Kidney (tissue), 13 donors: ENCODE measurements at regions not wholly inside any gene's neighbourhood (a gene's known extent, or its start where the extent isn't known, plus 50 kb on each side); places are given as distances from the start of the nearest gene placed in this dataset.

ENCODE experiments used
- DNase-seq, 5 donors: peaks; one replicate each; pipeline ENCODE4 v3.0.0-alpha.2; 2013 to 2020
- FAIRE-seq: peaks from 2 replicates; lab custom pipeline; 2012; peaks lifted over from hg19 to GRCh38; lab: Jason Lieb, UNC
- H3K27ac ChIP-seq, 2 donors: one replicate each; pipeline ENCODE4 v1.7.0; 2013; ENCODE audit warnings: low read depth in 2 of 2, low read length in 2 of 2, inconsistent platforms in 1 of 2
- H3K27me3 ChIP-seq: one replicate; pipeline ENCODE4 v1.7.1; 2013; ENCODE audit warnings: low read length, inconsistent platforms; ENCODE audit not compliant: control insufficient read depth, insufficient read depth
- H3K36me3 ChIP-seq, 3 donors: one replicate each; pipeline versions ENCODE4 v1.7.0 to v1.7.1; 2013; ENCODE audit warnings: low read length in 3 of 3, control low read depth in 1 of 3, inconsistent platforms in 1 of 3; ENCODE audit not compliant: insufficient read depth in 3 of 3, control insufficient read depth in 2 of 3
- H3K4me1 ChIP-seq, 3 donors: one replicate each; pipeline versions ENCODE4 v1.7.0 to v1.7.1; 2013; ENCODE audit warnings: low read length in 3 of 3, inconsistent platforms in 1 of 3, low read depth in 1 of 3; ENCODE audit not compliant: control insufficient read depth in 2 of 3, insufficient read depth in 2 of 3
- H3K4me3 ChIP-seq, 3 donors: one replicate each; pipeline versions ENCODE4 v1.7.0 to v1.8.1; 2013; ENCODE audit warnings: low read length in 3 of 3, control low read depth in 1 of 3, inconsistent platforms in 1 of 3
- H3K9ac ChIP-seq, 3 donors: one replicate each; pipeline versions ENCODE4 v1.7.0 to v1.7.1; 2013; ENCODE audit warnings: low read length in 3 of 3, control low read depth in 1 of 3, inconsistent platforms in 1 of 3
- H3K9me3 ChIP-seq, 3 donors: one replicate each; pipeline versions ENCODE4 v1.7.0 to v1.7.1; 2013; ENCODE audit warnings: low read length in 3 of 3, control low read depth in 1 of 3, inconsistent platforms in 1 of 3; ENCODE audit not compliant: control insufficient read depth in 2 of 3, insufficient read depth in 1 of 3
- CTCF ChIP-seq: IDR thresholded peaks from 3 replicates; pipeline ENCODE4 v1.5.1; 2012; ENCODE audit warnings: mild to moderate bottlenecking, moderate library complexity, borderline replicate concordance; ENCODE audit not compliant: insufficient read depth; ENCODE audit errors: extremely low read depth
- intact Hi-C: fragments of 100-400 bp; cut with DNase I; formaldehyde crosslinking; loops from one replicate; pipeline ENCODE4 v1.11.1; 2022
- donor health status: control.
- donor health status: control.
- donor health status: control.
- donor health status: control.
- donor health status: control.
- donor health status: DM: yes; HTN: yes; CAD: no.
- donor health status: Normal renal cell carcinoma (clear cell type).

GRCh38 chr14:86091811-86092210 lies 561.9 kb downstream of the FLRT2 start:
- FAIRE-seq: no peak
- DNase-seq: no peak
- H3K27ac ChIP-seq: no peak overlapping the region
- no peak overlapping the region for H3K9ac ChIP-seq
- intact Hi-C loops: no loop called here
- H3K27me3 ChIP-seq: no peaks in the 10 kb centered on the region
- H3K36me3 ChIP-seq: no peaks in the 10 kb centered on the region
- no peaks in the 10 kb centered on the region for H3K4me1 ChIP-seq
- no peaks in the 10 kb centered on the region for H3K9me3 ChIP-seq
- no peak overlapping the region for H3K4me3 ChIP-seq
- TF ChIP-seq CTCF: no peak

GRCh38 chr14:86088156-86088555 lies 558.2 kb downstream of the FLRT2 start:
- Histone ChIP-seq H3K36me3 (no peaks in the 10 kb centered on the region), H3K4me1 (no peaks in the 10 kb centered on the region), H3K4me3 (no peak overlapping the region), H3K9me3 (no peaks in the 10 kb centered on the region), H3K27me3 (no peaks in the 10 kb centered on the region), H3K9ac (no peak overlapping the region), H3K27ac (no peak overlapping the region)
- FAIRE-seq: no peak
- TF ChIP-seq CTCF: no peak
- no peak for DNase-seq
- intact Hi-C loops: no loop called here

- Histone ChIP-seq H3K4me3 (no peak overlapping the region), H3K9ac (no peak overlapping the region), H3K27ac (no peak overlapping the region), H3K4me1 (no peaks in the 10 kb centered on the region), H3K36me3 (no peaks in the 10 kb centered on the region), H3K27me3 (no peaks in the 10 kb centered on the region), H3K9me3 (peaks cover 0 to 1% (median 0%) of the 10 kb centered on the region in 3 donors)
- DNase-seq (no peak), FAIRE-seq (no peak)
- TF ChIP-seq CTCF: no peak
- intact Hi-C loops: no loop called here
Observed at GRCh38 chr14:86087377-86087776, 557.4 kb downstream of the FLRT2 start.

GRCh38 chr14:86086962-86087361 lies 557.0 kb downstream of the FLRT2 start:
- Histone ChIP-seq H3K9me3 (peaks cover 0 to 4% (median 0%) of the 10 kb centered on the region in 3 donors), H3K27ac (no peak overlapping the region), H3K27me3 (no peaks in the 10 kb centered on the region), H3K9ac (no peak overlapping the region), H3K4me1 (no peaks in the 10 kb centered on the region), H3K36me3 (no peaks in the 10 kb centered on the region), H3K4me3 (no peak overlapping the region)
- intact Hi-C loops: no loop called here
- FAIRE-seq (no peak), DNase-seq (no peak)
- no peak for TF ChIP-seq CTCF
